Fibroblast of lung (primary cell): ENCODE measurements at regions not wholly inside any gene's neighbourhood (a gene's known extent, or its start where the extent isn't known, plus 50 kb on each side); places are given as distances from the start of the nearest gene placed in this dataset.

Experiments
- DNase-seq, 2 donors: peaks; one replicate each; pipeline versions ENCODE4 v3.0.0 to v3.0.0-alpha.2; 2010; ENCODE audit warnings: low read depth in 2 of 2
- H2AFZ ChIP-seq: 2 replicates; pipeline ENCODE4 v1.5.1; 2012; ENCODE audit warnings: low read length, control low read depth, inconsistent platforms
- H3K27ac ChIP-seq: 2 replicates; pipeline ENCODE4 v1.5.1; 2011; ENCODE audit warnings: low read length, control low read depth; ENCODE audit not compliant: insufficient read depth
- H3K27me3 ChIP-seq: 2 replicates; pipeline ENCODE4 v1.5.1; 2011; ENCODE audit warnings: mild to moderate bottlenecking, low read length; ENCODE audit not compliant: control insufficient read depth, insufficient read depth
- H3K36me3 ChIP-seq: 2 replicates; pipeline ENCODE4 v1.5.1; 2011; ENCODE audit warnings: low read length; ENCODE audit not compliant: control insufficient read depth, insufficient read depth
- H3K4me1 ChIP-seq: 2 replicates; pipeline ENCODE4 v1.5.1; 2011; ENCODE audit warnings: low read length; ENCODE audit not compliant: control insufficient read depth, insufficient read depth; ENCODE audit errors: extremely low read depth
- H3K4me2 ChIP-seq: 2 replicates; pipeline ENCODE4 v1.5.1; 2011; ENCODE audit warnings: low read length, control low read depth; ENCODE audit not compliant: insufficient read depth; ENCODE audit errors: extremely low read depth
- H3K4me3 ChIP-seq, 4 experiments: fragments of 200-600 bp in 1 of 4; sonication (generic) in 1 of 4; replicated peaks in 1 of 4; 2 replicates each; pipeline ENCODE4 v1.5.1; 2011 to 2016; ENCODE audit warnings: low read length in 4 of 4, low read depth in 3 of 4, mild to moderate bottlenecking in 3 of 4, control low read depth in 2 of 4, inconsistent platforms in 1 of 4, mixed read lengths in 1 of 4; ENCODE audit not compliant: insufficient read depth in 1 of 4; ENCODE audit errors: control extremely low read depth in 1 of 4
- H3K79me2 ChIP-seq: 2 replicates; pipeline ENCODE4 v1.5.1; 2012; ENCODE audit warnings: mild to moderate bottlenecking, low read length, inconsistent platforms; ENCODE audit not compliant: control insufficient read depth, insufficient read depth
- H3K9ac ChIP-seq: 2 replicates; pipeline ENCODE4 v1.5.1; 2011; ENCODE audit warnings: mild to moderate bottlenecking, low read length, control low read depth; ENCODE audit not compliant: insufficient read depth
- H3K9me3 ChIP-seq: 2 replicates; pipeline ENCODE4 v1.5.1; 2012; ENCODE audit warnings: low read depth, low read length; ENCODE audit not compliant: control insufficient read depth, insufficient read depth
- H4K20me1 ChIP-seq: 2 replicates; pipeline ENCODE4 v1.5.1; 2011; ENCODE audit warnings: low read length; ENCODE audit not compliant: control insufficient read depth, insufficient read depth; ENCODE audit errors: extremely low read depth
- CTCF ChIP-seq, 2 donors: IDR thresholded peaks in 1 of 2; conservative IDR thresholded peaks in 1 of 2; 1 replicate in 1 of 2; 2 replicates in 1 of 2; pipeline ENCODE4 v1.5.1; 2011 to 2012; ENCODE audit warnings: low read length in 2 of 2, control low read depth in 1 of 2, inconsistent platforms in 1 of 2, low read depth in 1 of 2, mild to moderate bottlenecking in 1 of 2
- EZH2 ChIP-seq: IDR thresholded peaks from 2 replicates; pipeline ENCODE4 v1.5.1; 2012; ENCODE audit warnings: low read length, control low read depth, mild to moderate bottlenecking; ENCODE audit errors: missing control alignments

GRCh38 chr14:49478784-49479183 is 107.4 kb downstream of the RPS29 start:
- no peak for TF ChIP-seq CTCF (conservative IDR thresholded peaks at IDR 0.05 in 1 of 2, IDR thresholded peaks at IDR 0.05 in 1 of 2; ENCODE audit: low read depth in 1 of 2, low read length in 2 of 2)
- no peak for TF ChIP-seq EZH2
- Histone ChIP-seq H2AFZ (no peak overlapping the region), H3K27me3 (no peaks in the 10 kb centered on the region), H3K4me3 (no peak overlapping the region), H3K36me3 (no peaks in the 10 kb centered on the region), H3K79me2 (no peaks in the 10 kb centered on the region), H4K20me1 (no peaks in the 10 kb centered on the region), H3K4me2 (no peak overlapping the region), H3K9me3 (no peaks in the 10 kb centered on the region), H3K27ac (no peak overlapping the region), H3K4me1 (no peaks in the 10 kb centered on the region), H3K9ac (no peak overlapping the region)
- no peak for DNase-seq

- Histone ChIP-seq H3K27me3 (peaks cover 6% of the 10 kb centered on the region), H3K9me3 (no peaks in the 10 kb centered on the region), H3K79me2 (no peaks in the 10 kb centered on the region), H3K9ac (no peak overlapping the region), H3K4me2 (no peak overlapping the region), H3K4me1 (no peaks in the 10 kb centered on the region), H3K4me3 (no peak overlapping the region), H2AFZ (no peak overlapping the region), H4K20me1 (no peaks in the 10 kb centered on the region), H3K36me3 (no peaks in the 10 kb centered on the region), H3K27ac (no peak overlapping the region)
- no peak for TF ChIP-seq CTCF (conservative IDR thresholded peaks at IDR 0.05 in 1 of 2, IDR thresholded peaks at IDR 0.05 in 1 of 2; ENCODE audit: low read depth in 1 of 2, low read length in 2 of 2)
- TF ChIP-seq EZH2, result no peak
- no peak for DNase-seq
These were observed 119.1 kb downstream of the RPS29 start for GRCh38 chr14:49467091-49467490.

GRCh38 chr14:49464885-49465284 is 121.3 kb downstream of the RPS29 start:
- H3K79me2 ChIP-seq, result no peaks in the 10 kb centered on the region
- no peaks in the 10 kb centered on the region for H3K9me3 ChIP-seq
- H3K4me3 ChIP-seq, result no peak overlapping the region

More at GRCh38 chr14:49464885-49465284, 121.3 kb downstream of the RPS29 start:
- Histone ChIP-seq H3K4me1 (no peaks in the 10 kb centered on the region), H3K27ac (no peak overlapping the region), H4K20me1 (no peaks in the 10 kb centered on the region), H3K4me2 (no peak overlapping the region), H3K36me3 (no peaks in the 10 kb centered on the region), H2AFZ (no peak overlapping the region), H3K9ac (no peak overlapping the region), H3K27me3 (peaks cover 9% of the 10 kb centered on the region)
- TF ChIP-seq EZH2 (no peak), CTCF (conservative IDR thresholded peaks at IDR 0.05 in 1 of 2, IDR thresholded peaks at IDR 0.05 in 1 of 2; ENCODE audit: low read depth in 1 of 2, low read length in 2 of 2) (no peak)
- DNase-seq, result no peak
